Activated CD4-positive, alpha-beta T cell treated with anti-CD3 and anti-CD28 coated beads, Interleukin-2, amount 10 ng/mL, durations not matched to agents 7 days and 5 days (primary cell): ENCODE measurements at regions not wholly inside any gene's neighbourhood (a gene's known extent, or its start where the extent isn't known, plus 50 kb on each side); places are given as distances from the start of the nearest gene placed in this dataset.

Experiments used
- CTCF ChIA-PET: fragments of 350-600 bp; sonication (Branson Sonifier 250); formaldehyde crosslinking; loops from one replicate; lab custom pipeline; 2021; ENCODE audit warnings: antibody characterized with exemption; lab: Charles Lee
- POLR2A ChIA-PET: fragments of 350-600 bp; sonication (Branson Sonifier 250); formaldehyde crosslinking; loops from one replicate; lab custom pipeline; 2021; ENCODE audit warnings: antibody characterized with exemption; lab: Charles Lee
- DNase-seq: peaks from one replicate; pipeline ENCODE4 v3.0.0-alpha.2; 2020
- H3K27ac Mint-ChIP-seq: one replicate; pipeline ENCODE4 v1.8.0; 2021; ENCODE audit warnings: mild to moderate bottlenecking, moderate library complexity, mixed read lengths
- H3K27me3 Mint-ChIP-seq: one replicate; pipeline ENCODE4 v1.8.0; 2021; ENCODE audit warnings: mixed read lengths
- H3K36me3 Mint-ChIP-seq: one replicate; pipeline ENCODE4 v1.8.0; 2021; ENCODE audit warnings: low read depth, mixed read lengths
- H3K4me1 Mint-ChIP-seq: one replicate; pipeline ENCODE4 v1.8.0; 2021; ENCODE audit warnings: mixed read lengths
- H3K4me3 Mint-ChIP-seq: one replicate; pipeline ENCODE4 v1.8.0; 2021; ENCODE audit warnings: mild to moderate bottlenecking, moderate library complexity, mixed read lengths
- H3K9me3 Mint-ChIP-seq: one replicate; pipeline ENCODE4 v1.8.0; 2021; ENCODE audit warnings: mixed read lengths

GRCh38 chr10:4018054-4018511, 233.1 kb upstream of the KLF6 start:
- H3K27ac Mint-ChIP-seq, result no peak overlapping the region
- DNase-seq, result no peak
- peaks cover 17% of the 10 kb centered on the region for H3K4me1 Mint-ChIP-seq
- no peak overlapping the region for H3K4me3 Mint-ChIP-seq
- ChIA-PET POLR2A (no interaction called here), CTCF (interaction anchor here (1.3 kb wide), 1 partner anchor 9 kb away, joined by 3 read pairs; no protein-coding TSS in a partner anchor)
- H3K9me3 Mint-ChIP-seq, result peaks cover 3% of the 10 kb centered on the region
- H3K36me3 Mint-ChIP-seq, result peaks cover 2% of the 10 kb centered on the region
- no peaks in the 10 kb centered on the region for H3K27me3 Mint-ChIP-seq

- Mint-ChIP-seq H3K9me3 (peaks cover 3% of the 10 kb centered on the region), H3K36me3 (peaks cover 2% of the 10 kb centered on the region), H3K27me3 (no peaks in the 10 kb centered on the region), H3K27ac (no peak overlapping the region), H3K4me3 (no peak overlapping the region), H3K4me1 (peaks cover 21% of the 10 kb centered on the region)
- no peak for DNase-seq
- POLR2A ChIA-PET, result interaction anchor here (0.5 kb wide), 1 partner anchor 120 kb away, joined by 11 read pairs; no protein-coding TSS in a partner anchor
- CTCF ChIA-PET, result interaction anchor here (1.2 to 1.3 kb wide), 2 partner anchors 9 to 11 kb away, joined by 3 read pairs; no protein-coding TSS in a partner anchor
Observed at GRCh38 chr10:4017336-4017735, 232.3 kb upstream of the KLF6 start.

- Mint-ChIP-seq H3K27ac (no peak overlapping the region), H3K9me3 (peaks cover under 1% of the 10 kb centered on the region), H3K27me3 (no peaks in the 10 kb centered on the region), H3K4me1 (peaks cover 21% of the 10 kb centered on the region), H3K36me3 (peaks cover 2% of the 10 kb centered on the region), H3K4me3 (no peak overlapping the region)
- ChIA-PET CTCF (interaction anchor here (0.8 to 1.2 kb wide), 2 partner anchors 12 to 35 kb away, joined by 3 read pairs; no protein-coding TSS in a partner anchor), POLR2A (interaction anchor here (0.7 kb wide), 1 partner anchor 10 kb away, joined by 3 read pairs; no protein-coding TSS in a partner anchor)
- no peak for DNase-seq
Observed at GRCh38 chr10:4016214-4016740, 231.3 kb upstream of the KLF6 start.

- H3K4me3 Mint-ChIP-seq, result no peak overlapping the region
- ChIA-PET POLR2A (no interaction called here), CTCF (interaction anchor here (0.8 to 1.3 kb wide), 3 partner anchors 30 to 91 kb away, joined by 3 read pairs; no protein-coding TSS in a partner anchor)
- no peak for DNase-seq
- H3K4me1 Mint-ChIP-seq, result peaks cover 14% of the 10 kb centered on the region
- no peaks in the 10 kb centered on the region for H3K9me3 Mint-ChIP-seq
- no peaks in the 10 kb centered on the region for H3K36me3 Mint-ChIP-seq
- H3K27me3 Mint-ChIP-seq, result no peaks in the 10 kb centered on the region
- H3K27ac Mint-ChIP-seq, result no peak overlapping the region
Observed at GRCh38 chr10:4013651-4014121, 228.7 kb upstream of the KLF6 start.

- DNase-seq, result no peak
- peaks cover 11% of the 10 kb centered on the region for H3K4me1 Mint-ChIP-seq
- no peaks in the 10 kb centered on the region for H3K36me3 Mint-ChIP-seq
- H3K27ac Mint-ChIP-seq, result no peak overlapping the region
- CTCF ChIA-PET, result interaction anchor here (1.2 to 1.3 kb wide), 2 partner anchors 29 to 31 kb away, joined by 3 read pairs; no protein-coding TSS in a partner anchor
- H3K9me3 Mint-ChIP-seq, result no peaks in the 10 kb centered on the region
- H3K27me3 Mint-ChIP-seq, result no peaks in the 10 kb centered on the region
- POLR2A ChIA-PET, result interaction anchor here (0.6 kb wide), 1 partner anchor 1510 kb away, joined by 8 read pairs; no protein-coding TSS in a partner anchor
- no peak overlapping the region for H3K4me3 Mint-ChIP-seq
Observed at GRCh38 chr10:4012848-4013247, 227.8 kb upstream of the KLF6 start.

GRCh38 chr10:4011136-4011812, 226.3 kb upstream of the KLF6 start:
- Mint-ChIP-seq H3K27me3 (no peaks in the 10 kb centered on the region), H3K36me3 (peaks cover 3% of the 10 kb centered on the region), H3K27ac (no peak overlapping the region), H3K4me3 (no peak overlapping the region), H3K4me1 (peaks cover 11% of the 10 kb centered on the region), H3K9me3 (no peaks in the 10 kb centered on the region)
- CTCF ChIA-PET, result no interaction called here
- DNase-seq, result no peak
- POLR2A ChIA-PET, result no interaction called here

GRCh38 chr10:4008676-4009382, 223.8 kb upstream of the KLF6 start:
- H3K27me3 Mint-ChIP-seq, result peaks cover 3% of the 10 kb centered on the region
- H3K9me3 Mint-ChIP-seq, result no peaks in the 10 kb centered on the region
- H3K27ac Mint-ChIP-seq, result no peak overlapping the region
- H3K4me1 Mint-ChIP-seq, result peaks cover 9% of the 10 kb centered on the region
- ChIA-PET CTCF (interaction anchor here (1.6 kb wide), 1 partner anchor 52 kb away, joined by 3 read pairs; no protein-coding TSS in a partner anchor), POLR2A (no interaction called here)
- H3K4me3 Mint-ChIP-seq, result no peak overlapping the region
- DNase-seq, result no peak
- H3K36me3 Mint-ChIP-seq, result peaks cover 3% of the 10 kb centered on the region

- Mint-ChIP-seq H3K36me3 (peaks cover 3% of the 10 kb centered on the region), H3K9me3 (peaks cover under 1% of the 10 kb centered on the region), H3K27ac (no peak overlapping the region), H3K4me3 (no peak overlapping the region), H3K4me1 (peaks cover 2% of the 10 kb centered on the region), H3K27me3 (peaks cover 5% of the 10 kb centered on the region)
- ChIA-PET CTCF (interaction anchor here (0.9 kb wide), 1 partner anchor 11 kb away, joined by 3 read pairs; no protein-coding TSS in a partner anchor), POLR2A (interaction anchor here (0.6 kb wide), 1 partner anchor 616 kb away, joined by 4 read pairs; no protein-coding TSS in a partner anchor)
- DNase-seq, result no peak
Observed at GRCh38 chr10:4007771-4008170, 222.8 kb upstream of the KLF6 start.

GRCh38 chr10:4006858-4007257, 221.8 kb upstream of the KLF6 start:
- DNase-seq, result no peak
- no peak overlapping the region for H3K27ac Mint-ChIP-seq
- H3K27me3 Mint-ChIP-seq, result peaks cover 5% of the 10 kb centered on the region
- peaks cover 3% of the 10 kb centered on the region for H3K36me3 Mint-ChIP-seq
- no peak overlapping the region for H3K4me3 Mint-ChIP-seq
- ChIA-PET POLR2A (no interaction called here), CTCF (interaction anchor here (0.9 to 1.4 kb wide), 3 partner anchors 10 to 96 kb away, joined by 3 read pairs; no protein-coding TSS in a partner anchor)
- no peaks in the 10 kb centered on the region for H3K4me1 Mint-ChIP-seq
- H3K9me3 Mint-ChIP-seq, result peaks cover 3% of the 10 kb centered on the region

- Mint-ChIP-seq H3K27ac (no peak overlapping the region), H3K27me3 (peaks cover 7% of the 10 kb centered on the region), H3K4me3 (no peak overlapping the region), H3K9me3 (peaks cover 7% of the 10 kb centered on the region), H3K4me1 (no peaks in the 10 kb centered on the region), H3K36me3 (peaks cover 3% of the 10 kb centered on the region)
- ChIA-PET POLR2A (no interaction called here), CTCF (interaction anchor here (1.4 kb wide), 1 partner anchor 97 kb away, joined by 3 read pairs; no protein-coding TSS in a partner anchor)
- no peak for DNase-seq
Observed at GRCh38 chr10:4006051-4006450, 221.0 kb upstream of the KLF6 start.

GRCh38 chr10:4004990-4005389, 220.0 kb upstream of the KLF6 start:
- POLR2A ChIA-PET, result no interaction called here

GRCh38 chr10:4004144-4004543, 219.1 kb upstream of the KLF6 start:
- Mint-ChIP-seq H3K27ac (no peak overlapping the region), H3K4me1 (no peaks in the 10 kb centered on the region), H3K4me3 (no peak overlapping the region), H3K27me3 (peaks cover 7% of the 10 kb centered on the region), H3K36me3 (peaks cover 9% of the 10 kb centered on the region), H3K9me3 (peaks cover 14% of the 10 kb centered on the region)
- POLR2A ChIA-PET, result no interaction called here
- DNase-seq, result no peak
- CTCF ChIA-PET, result no interaction called here

More at GRCh38 chr10:4004990-4005389, 220.0 kb upstream of the KLF6 start:
- Mint-ChIP-seq H3K27me3 (peaks cover 7% of the 10 kb centered on the region), H3K4me3 (no peak overlapping the region), H3K9me3 (peaks cover 13% of the 10 kb centered on the region), H3K27ac (no peak overlapping the region), H3K36me3 (peaks cover 8% of the 10 kb centered on the region), H3K4me1 (no peaks in the 10 kb centered on the region)
- CTCF ChIA-PET, result no interaction called here
- no peak for DNase-seq
